ENCODE measurements at regions not wholly inside any gene's neighbourhood (a gene's known extent, or its start where the extent isn't known, plus 50 kb on each side); places are given as distances from the start of the nearest gene placed in this dataset.
"Not testable (repeated sequence)": the region's sequence is repeated elsewhere in the genome, so short reads cannot be mapped to it uniquely, and the experiment has no call there.

DNA sequence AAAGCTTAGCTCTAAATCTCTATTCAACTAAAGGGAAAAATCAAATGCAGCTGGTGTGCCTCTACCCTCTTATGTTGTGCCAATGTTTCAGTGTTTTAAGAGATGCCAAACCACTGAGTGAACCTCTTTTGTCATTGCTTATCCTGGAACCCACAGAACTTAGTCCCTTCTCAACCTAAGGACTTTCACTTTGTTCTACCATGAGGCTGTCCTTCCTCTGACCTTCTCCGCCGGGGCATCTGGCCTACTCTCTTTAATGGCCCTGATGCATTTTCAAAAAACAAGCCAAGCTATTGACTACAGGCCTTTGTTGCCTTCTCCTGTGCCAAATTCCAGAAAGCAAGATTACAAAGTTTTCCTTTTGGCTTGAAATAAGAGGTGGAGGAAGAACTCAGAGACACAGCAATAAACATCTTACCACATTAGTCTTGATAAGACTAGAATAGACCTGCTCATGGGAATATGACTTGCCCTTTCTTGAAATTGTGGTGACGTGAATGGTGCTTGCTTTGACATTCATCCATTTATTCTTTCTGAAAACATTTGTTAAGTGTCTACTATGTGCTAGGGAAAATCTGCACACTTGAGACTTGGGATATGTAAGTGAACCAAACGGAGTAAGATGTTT is 253.2 kb upstream of the SMIM30 start:
- peak; percentile 46 for DNase-seq

DNA sequence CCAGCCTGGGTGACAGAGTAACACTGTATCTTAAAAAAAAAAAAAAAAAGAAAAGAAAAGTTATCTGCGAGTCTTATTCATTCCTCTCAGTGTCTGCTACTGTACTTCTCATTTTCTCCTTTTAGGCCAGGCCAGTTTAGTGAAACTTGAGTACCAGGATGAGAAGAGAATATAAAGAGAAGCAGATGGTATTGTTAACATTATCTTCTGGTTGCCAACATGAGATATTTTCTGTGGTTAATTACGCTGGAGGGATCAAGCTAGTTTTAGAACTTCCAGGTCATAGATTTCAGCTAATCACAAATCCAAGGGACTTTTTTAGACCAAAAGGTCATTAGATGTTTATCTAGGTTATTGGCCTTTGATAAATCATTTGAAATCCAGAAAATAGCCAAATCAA is 252.6 kb upstream of the SMIM30 start:
- DNase-seq, result no peak

- DNase-seq, result no peak
Measured at GRCh38 chr7:113368256-113368655, 249.9 kb upstream of the SMIM30 start.

- DNase-seq, result no peak
Measured at GRCh38 chr7:113367041-113367586, 248.8 kb upstream of the SMIM30 start.

DNA sequence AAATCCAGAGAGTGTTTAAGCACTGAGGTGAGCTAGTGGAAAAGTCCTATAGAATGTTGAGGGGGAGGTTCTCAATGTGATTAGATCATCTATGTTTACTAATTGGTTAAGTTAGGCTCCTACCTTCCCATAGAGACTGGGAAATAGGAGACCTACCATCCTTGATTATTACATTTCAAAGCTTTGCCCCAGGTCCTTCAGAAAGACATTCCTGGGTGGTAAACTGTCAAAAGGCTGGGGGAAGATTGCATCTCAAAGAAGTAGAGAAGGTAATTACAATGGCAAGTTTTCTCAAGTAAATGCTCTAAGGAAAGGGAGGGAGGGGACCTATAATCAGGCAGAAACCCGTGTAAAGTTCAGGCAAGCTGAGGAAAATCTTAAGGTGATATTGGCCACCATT is 247.8 kb upstream of the SMIM30 start:
- DNase-seq, result no peak

GRCh38 chr7:113349339-113349738 is 231.0 kb upstream of the SMIM30 start:
- DNase-seq, result no peak

DNA sequence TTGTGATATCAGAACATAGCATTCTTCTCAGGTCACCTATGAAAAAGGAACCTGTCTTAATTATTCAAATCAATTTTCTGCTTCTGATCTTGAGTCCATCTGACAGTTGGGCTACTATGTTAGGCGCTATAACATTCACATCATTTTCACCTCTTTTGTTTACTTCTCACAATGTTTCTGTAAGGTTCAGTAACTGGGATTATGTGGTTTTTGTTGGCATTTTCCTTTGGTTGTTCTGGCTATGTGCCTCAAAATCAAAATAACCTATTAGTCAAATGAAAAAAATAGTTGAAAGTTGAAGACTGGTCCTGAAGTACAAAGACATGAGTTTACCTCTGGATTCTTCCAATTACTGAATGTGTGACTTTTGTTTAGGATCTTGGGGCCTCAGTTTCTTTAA is 221.3 kb upstream of the SMIM30 start:
- DNase-seq, result no peak

GRCh38 chr7:113338071-113338696 is 219.8 kb upstream of the SMIM30 start:
- DNase-seq, result no peak

GRCh38 chr7:113336838-113337237 is 218.5 kb upstream of the SMIM30 start:
- DNase-seq, result not testable (repeated sequence)

DNA sequence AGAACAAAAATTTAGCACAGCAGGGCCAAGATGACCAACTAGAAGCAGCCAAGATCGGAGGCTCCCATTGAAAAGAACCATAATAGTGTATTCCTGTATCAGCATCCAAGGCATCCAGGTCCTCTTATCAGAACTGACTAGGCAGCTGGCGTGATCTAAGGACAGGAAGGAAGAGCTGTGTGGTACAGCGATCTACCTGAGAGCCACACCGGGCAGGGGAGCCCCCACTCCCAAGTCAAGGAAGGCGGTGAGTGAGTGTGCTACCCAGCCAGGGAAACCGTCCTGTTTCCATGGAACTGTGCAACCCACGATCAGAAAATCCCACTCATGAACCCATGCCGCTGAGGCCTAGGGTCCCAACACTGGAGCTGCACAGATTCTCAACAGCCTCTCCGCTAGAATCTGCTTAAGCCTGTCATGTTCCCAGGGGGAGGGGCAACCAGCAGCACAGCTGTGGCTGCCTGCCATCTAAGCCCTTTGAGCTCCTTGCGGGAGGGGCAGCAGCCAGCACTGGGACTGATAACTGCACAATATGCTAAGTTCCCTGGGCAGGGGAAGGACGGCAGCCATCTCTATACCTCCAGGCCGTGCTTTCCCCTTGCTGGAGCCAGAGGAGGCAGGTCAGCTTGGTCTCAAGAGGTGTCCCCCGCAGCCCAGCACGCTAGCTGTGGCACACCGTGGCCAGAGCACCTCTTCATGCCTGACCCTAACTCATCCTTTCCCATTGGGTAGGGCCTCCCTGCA is 213.0 kb upstream of the SMIM30 start:
- DNase-seq, result peak; percentile 30

- no peak for DNase-seq
Measured at GRCh38 chr7:113321201-113321600, 202.8 kb upstream of the SMIM30 start.

DNA sequence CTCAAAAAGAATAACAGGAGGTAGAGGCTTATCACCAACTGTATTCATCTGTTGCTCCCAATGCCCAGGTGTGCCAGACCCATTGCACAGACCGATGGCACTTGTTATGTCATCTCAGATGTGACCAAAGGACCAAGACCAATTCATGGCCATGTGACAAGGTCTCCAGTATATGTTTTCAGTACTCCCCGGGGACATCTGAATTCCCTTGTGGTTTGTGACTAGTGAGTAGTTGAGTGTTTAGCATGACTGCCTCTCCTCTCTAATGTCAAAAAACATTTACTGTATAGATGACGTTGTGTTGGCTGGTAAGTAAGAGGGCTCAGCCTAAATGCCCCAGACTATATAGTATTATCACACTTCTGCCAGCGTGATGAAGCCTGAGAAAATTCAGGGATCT is 202.1 kb upstream of the SMIM30 start:
- DNase-seq, result no peak

- DNase-seq, result no peak
Measured at GRCh38 chr7:113314594-113314993, 196.2 kb upstream of the SMIM30 start.

DNA sequence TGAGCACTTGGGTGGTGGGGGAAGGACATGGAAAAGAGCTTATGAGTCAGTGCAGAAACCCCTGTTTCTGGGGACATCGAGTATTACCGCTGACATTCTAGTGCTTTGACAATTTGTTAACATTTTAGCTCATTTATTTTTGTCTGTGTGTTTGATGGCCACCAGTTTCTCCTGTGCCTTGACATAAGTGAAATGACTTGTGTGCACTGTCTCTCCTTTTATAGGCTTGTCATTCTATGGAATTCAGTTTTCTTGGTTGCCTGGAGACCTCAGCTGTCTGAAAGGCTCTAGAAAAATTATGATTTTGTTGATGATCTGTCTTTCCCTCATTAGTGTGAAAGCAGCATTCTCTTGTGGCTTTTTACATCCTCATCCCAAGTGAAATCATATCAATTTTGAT is 190.0 kb upstream of the SMIM30 start:
- no peak for DNase-seq

GRCh38 chr7:113307147-113307546 is 188.8 kb upstream of the SMIM30 start:
- no peak for DNase-seq

- DNase-seq, result no peak
Measured at GRCh38 chr7:113306302-113306701, 187.9 kb upstream of the SMIM30 start.

DNA sequence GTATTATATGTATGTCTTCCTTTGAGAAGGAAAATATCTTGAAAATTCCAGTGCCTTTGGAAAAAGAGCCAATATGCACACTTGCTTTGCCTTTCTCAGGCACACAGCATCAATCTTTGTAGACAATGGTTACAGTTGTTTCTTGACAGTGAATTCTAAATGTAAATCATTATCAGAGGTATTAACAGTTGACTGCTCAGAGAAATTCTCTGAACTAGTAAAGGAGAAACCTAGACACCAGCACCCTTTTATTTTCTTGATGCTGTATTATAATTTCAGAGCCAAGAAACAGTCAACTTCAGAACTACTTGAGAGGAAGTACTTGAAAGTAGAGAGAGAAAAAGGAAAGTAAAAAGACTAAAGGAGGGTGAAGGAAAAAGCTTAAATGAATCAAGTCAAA is 185.8 kb upstream of the SMIM30 start:
- DNase-seq, result no peak

DNA sequence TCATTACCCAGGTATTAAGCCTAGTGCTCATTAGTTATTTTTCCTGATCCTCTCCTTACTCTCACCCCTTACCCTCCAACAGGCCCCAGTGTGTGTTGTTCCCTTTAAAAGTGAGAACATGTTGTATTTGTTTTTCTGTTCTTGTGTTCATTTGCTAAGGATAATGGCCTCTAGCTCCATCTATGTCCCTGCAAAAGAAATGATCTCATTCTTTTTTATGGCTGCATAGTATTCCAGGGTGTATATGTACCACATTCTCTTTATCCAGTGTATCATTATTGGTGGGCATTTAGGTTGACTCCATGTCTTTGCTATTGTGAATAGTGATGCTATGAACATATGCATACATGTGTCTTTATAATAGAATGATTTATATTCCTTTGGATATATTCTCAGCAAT is 185.0 kb upstream of the SMIM30 start:
- not testable (repeated sequence) for DNase-seq

DNA sequence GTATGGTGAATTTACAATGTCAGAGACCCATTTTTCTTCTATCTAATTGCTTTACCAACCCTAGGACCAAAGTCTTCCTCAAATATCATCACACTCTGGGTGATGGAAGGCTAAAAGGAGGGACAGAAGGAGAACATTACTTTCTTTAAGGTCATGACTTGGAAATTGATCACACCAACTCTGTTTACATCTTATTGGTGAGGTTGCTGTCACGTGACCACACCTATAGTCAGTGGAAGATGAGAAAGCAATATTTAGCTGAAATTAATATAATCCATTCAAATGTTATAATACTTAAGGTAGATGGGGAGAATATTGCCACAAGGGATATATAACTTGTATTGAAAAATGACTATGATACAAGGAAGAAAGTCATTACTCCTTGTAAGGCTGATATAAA is 183.6 kb upstream of the SMIM30 start:
- no peak for DNase-seq

DNA sequence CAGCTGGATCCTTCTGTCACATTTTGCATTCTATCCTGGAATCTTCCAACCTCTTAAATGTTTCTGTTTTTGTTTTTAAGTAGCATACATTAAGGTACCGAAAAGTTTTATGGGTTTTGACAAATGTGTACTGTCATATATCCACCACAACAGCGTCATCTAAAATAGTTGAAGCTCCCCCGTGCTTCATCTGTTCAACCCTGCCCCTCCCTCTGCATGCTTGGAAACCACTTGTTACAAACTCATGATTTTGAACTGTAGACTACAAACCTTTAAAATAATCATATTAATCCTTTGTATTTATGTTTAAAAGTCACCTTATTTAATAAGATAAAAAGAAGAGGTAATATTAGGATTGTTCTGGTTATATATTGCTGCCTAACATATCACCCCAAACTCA is 182.8 kb upstream of the SMIM30 start:
- DNase-seq, result no peak

DNA sequence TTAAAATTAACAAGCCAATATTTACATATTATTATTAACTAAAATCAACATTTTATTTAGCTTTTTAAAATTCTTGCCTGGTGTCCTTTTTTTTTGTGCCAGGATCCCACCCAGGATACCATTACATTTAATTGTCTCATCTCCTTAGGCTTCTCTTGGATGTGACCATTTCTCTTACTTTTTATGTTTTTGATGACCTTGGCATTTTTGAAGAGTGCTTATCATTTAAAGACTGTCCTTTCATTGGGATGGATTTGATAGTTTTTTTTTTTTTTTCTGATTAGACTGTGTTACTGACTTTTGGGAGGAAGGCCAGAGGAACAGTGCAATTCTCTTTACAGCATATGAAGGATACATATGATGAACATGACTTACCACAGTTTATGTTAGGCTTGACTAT is 181.4 kb upstream of the SMIM30 start:
- no peak for DNase-seq

GRCh38 chr7:113298501-113298900 is 180.1 kb upstream of the SMIM30 start:
- no peak for DNase-seq

GRCh38 chr7:113294750-113295149 is 176.4 kb upstream of the SMIM30 start:
- no peak for DNase-seq

GRCh38 chr7:113292105-113292504 is 173.8 kb upstream of the SMIM30 start:
- no peak for DNase-seq
